ENCODE measurements at regions not wholly inside any gene's neighbourhood (a gene's known extent, or its start where the extent isn't known, plus 50 kb on each side); places are given as distances from the start of the nearest gene placed in this dataset.
"Not testable (repeated sequence)": the region's sequence is repeated elsewhere in the genome, so short reads cannot be mapped to it uniquely, and the experiment has no call there.

GRCh38 chr3:167001374-167001773 lies 378.7 kb downstream of the ZBBX start:
- no peak for DNase-seq

DNA sequence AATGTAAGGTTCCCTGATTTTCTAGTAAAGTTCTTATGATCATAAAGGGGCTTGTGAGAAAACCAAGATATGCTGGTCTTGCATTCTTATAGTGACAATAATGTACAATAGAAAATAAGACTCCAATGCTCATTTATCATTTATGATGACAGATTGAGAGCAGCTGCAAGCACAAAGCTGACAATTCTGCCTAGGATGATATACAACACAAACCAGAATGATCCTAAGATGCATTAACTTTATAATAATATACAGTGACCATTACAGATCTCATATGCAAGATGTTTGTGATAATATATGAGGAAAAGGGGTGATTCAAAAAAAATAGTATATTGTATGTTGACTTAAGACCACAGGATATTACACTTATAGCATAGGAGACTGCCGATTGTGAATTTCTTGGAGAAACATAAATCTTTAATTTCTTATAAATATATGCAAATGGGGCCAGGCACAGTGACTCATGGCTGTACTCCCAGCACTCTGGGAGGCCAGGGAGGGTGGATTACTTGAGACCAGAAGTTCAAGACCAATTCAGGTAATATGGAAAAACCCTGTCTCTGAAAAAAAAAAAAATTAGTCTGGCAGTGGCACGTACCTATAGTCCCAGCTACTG lies 387.0 kb downstream of the ZBBX start:
- DNase-seq = no peak

DNA sequence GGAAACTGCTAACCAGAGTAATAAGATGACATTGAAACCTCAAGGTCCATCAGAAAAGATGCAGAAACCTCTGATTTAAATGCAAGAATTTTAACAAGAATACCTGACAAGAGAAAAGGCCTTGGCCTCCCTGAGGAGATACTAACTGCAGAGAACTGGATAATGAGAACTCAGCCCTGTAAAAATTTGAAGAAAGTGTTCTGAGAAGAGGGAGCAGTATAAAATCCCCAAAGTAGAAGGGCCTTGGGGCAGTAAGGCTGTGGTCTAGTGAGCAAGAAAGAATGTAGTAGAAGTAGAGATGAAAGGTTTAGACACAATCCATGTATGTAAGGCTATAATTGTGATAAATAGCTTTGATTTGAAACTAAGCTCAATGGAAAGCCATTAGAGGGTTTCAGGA lies 394.1 kb downstream of the ZBBX start:
- no peak for DNase-seq

DNA sequence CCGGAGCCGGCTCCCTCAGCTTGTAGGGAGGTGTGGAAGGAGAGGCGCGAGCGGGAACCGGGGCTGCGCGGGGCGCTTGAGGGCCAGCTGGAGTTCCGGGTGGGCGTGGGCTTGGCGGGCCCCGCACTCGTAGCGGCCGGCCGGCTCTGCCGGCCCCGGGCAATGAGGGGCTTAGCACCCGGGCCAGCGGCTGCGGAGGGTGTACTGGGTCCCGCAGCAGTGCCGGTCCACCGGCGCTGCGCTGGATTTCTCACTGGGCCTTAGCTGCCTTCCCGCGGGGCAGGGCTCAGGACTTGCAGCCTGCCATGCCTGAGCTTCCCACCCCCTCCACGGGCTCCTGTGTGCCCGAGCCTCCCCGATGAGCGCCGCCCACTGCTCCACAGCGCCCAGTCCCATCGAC lies 404.3 kb downstream of the ZBBX start:
- DNase-seq = not testable (repeated sequence)

DNA sequence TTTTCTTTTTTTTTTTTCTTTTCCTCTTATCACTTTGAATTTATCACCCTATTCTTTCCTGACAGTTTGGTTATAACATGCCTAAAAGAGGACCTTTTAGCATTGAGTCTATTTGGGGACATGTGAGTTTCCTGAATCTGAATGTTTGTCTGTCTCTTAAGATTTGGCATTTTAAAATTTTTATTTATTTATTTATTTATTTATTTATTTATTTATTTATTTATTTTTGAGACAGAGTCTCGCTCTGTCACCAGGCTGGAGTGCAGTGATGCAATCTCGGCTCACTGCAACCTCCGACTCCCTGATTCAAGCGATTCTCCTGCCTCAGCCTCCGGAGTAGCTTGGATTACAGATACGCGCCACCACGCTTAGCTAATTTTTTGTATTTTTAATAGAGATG lies 412.4 kb downstream of the ZBBX start:
- not testable (repeated sequence) for DNase-seq

DNA sequence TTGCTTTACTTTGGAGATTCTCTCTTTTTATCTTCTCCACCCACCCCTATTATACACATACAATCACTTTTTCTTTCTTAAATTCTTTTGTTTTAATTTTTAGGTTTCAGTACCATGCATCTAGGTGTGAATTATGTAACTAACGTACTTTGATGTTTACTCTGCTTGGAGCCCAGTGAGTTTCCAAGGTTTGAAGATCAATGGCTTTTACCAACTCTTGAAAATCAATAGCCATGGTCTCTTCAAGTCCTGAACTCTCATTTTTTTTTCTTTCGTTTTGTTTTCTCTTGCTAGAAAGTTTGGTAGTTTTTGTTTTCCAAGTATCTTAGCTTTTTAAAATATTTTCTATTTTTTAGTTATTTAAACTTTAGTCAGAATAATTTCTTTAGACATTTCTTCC lies 417.2 kb downstream of the ZBBX start:
- no peak for DNase-seq

DNA sequence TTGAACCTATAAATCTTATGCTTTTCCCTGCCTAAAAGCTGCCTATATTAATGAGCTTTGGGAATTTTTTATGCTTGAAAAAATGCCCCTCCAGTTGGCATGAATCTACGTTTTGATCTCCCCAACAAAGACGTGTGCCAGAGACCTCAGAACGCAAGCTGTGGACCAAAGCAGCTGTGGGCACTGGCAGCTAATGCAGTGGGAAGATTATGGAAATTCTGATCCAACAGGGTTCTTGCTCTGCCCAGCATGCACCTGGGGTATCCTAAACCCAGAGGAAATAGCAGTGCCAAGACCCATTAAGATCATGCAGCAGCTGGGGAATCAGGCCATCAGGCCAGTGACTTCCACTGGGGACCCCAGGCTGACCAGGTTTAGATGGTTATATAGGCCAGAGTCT lies 423.0 kb downstream of the ZBBX start:
- no peak for DNase-seq

GRCh38 chr3:166955201-166955939 lies 424.7 kb downstream of the ZBBX start:
- DNase-seq = no peak

DNA sequence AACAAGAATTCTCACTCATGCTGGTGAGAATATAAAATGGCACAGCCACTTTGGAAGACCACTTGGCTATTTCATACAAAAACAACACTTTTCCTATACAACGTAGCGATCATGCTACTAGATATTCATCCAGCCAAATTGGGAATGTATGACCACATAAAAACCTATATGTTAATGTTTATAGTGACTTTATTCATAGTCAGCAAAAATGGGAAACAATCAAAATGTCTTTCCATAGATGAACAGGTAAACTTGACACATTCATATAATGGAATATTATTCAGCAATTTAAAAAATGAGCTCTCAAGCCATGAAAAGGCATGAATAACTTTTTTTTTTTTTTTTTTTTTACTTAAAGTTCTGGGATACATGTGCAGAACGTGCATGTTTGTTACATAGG lies 445.2 kb downstream of the ZBBX start:
- no peak for DNase-seq

- no peak for DNase-seq
These were observed 462.7 kb downstream of the ZBBX start for GRCh38 chr3:166917437-166917836.

DNA sequence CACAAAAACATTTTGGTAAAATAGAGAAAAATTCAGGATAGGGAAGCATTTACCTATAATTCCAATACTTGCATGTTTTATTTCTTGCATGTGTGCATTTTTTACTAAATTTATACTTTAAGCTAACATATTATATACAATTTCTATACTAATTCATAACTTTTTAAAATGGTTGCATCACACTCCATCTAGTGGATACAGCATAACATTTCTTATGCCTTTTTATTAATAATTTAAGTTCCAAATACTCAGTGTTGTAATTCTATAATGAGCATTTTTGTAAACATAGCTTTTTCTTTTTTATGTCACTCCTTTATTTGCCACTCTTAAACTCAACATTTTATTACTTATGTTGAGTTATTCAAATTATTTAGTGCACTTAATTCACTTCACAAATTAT lies 477.7 kb downstream of the ZBBX start:
- DNase-seq = no peak

DNA sequence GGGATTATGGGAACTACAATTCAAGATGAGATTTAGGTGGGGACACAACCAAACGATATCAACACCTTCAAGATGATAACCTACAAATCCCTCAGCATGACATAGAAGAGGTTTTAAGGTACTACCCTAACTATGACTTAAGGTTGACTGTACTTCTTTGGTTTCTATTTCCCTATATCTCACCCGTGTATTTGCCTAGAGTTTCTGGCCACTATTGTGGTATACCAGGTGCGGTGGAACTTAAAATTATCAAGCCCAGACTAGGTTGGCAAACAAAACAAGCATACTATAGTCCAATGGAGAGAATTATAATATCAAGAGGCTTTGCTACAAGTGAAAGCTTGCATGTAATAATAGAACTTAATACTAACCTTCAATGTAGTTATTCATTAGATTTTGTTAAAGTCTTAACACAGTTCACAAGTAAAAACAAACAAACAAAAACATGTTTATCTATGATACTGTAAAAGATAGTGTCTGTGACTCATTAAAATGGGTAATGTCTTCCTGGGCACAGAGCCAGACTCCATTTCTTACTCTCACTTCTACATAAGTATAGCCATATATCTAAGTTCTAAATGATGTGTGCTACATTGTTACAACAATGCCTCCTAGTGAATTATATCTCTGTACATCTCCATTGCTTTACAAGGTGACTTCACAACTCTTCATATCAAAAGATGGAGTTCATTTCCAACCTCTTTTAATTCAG lies 479.1 kb downstream of the ZBBX start:
- DNase-seq = no peak

- no peak for DNase-seq
These were observed 482.3 kb downstream of the ZBBX start for GRCh38 chr3:166897811-166898210.

DNA sequence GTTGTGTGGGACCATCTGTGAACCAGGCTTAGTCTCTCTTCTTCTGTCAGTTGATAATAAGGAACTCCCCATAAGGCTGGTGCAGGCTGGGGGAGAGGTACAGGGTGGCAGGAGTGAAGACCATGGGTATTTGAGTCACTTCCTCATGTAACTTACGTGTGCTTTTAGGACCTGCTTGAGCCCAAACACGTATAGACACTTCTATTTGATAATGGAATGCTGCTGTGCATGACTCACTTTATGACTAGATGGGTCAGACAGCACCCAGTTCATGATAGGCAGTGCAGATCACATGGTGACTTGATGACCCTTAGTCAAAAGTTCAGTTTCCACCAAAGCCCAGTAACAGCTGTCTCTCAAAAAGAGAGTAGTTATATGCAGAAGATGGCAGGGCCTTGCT lies 490.9 kb downstream of the ZBBX start:
- no peak for DNase-seq

- no peak for DNase-seq
These were observed 500.4 kb downstream of the ZBBX start for GRCh38 chr3:166879661-166880060.

- no peak for DNase-seq
These were observed 502.1 kb downstream of the ZBBX start for GRCh38 chr3:166877971-166878370.

DNA sequence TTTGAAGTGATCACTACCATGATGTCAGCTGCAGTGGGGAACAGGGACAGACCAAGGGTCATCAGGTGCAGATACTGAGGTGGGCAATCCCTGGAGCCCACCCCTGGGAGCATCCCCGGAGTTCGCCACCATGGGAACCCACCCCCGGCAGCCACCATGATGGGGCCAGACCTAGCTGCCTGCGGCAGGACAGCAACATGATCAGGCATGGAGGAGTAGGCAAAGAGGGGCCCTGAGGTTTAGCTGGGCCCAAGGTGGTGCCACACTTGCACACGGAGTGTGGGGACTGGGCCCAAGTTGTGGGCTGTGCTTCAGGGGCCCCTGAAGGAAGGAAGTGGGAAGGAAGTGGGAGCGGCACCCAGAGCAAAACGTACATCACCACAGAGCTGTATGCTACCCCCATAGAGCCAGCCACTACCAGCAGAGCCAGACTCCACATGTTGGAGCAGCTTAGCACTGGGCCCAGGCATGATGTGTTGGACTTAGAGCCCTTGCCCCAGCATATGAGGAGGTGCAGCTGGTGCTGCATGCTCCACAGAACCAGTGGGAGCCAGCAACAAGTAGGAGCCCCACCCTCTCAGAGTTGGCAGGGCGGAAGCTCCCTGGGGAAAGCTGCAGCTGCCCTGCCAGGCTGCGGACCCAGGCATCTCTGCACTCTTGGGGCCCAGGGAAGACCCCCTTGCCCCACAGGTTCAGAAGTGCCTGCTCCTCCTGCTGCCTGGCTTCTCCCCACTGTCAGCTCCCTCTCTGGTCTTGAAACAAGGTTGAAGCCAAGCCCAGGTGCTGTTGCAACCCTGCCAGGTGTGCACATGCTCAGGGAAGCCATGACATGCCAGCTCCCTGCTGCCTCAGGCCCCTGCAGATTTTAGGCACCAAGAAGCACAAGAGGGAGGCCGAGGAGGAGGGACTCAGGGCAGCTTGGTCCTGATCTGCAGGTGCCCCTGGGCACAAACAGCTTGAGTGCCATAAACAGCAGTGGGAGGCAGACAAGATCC lies 515.3 kb downstream of the ZBBX start:
- no peak for DNase-seq

- no peak for DNase-seq
These were observed 519.9 kb downstream of the ZBBX start for GRCh38 chr3:166860217-166860616.

DNA sequence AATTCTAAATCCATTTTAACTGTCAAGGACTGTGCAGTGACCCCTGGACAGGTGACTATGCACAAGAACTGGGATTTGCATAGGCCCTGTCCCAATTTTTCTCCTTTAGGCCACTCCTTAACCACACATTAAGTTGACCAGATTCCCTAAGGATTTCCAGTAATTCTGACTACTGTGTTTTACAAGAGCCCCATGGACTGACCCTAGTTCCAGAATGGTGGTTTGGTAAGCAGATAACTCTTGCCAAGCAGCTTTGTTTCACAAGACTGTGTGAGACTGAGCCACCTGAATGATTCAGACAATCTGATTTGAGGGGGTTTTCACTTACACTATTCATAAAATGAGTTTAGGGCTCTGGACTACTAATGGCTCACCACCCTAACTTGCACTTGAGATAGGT lies 535.8 kb downstream of the ZBBX start:
- no peak for DNase-seq

DNA sequence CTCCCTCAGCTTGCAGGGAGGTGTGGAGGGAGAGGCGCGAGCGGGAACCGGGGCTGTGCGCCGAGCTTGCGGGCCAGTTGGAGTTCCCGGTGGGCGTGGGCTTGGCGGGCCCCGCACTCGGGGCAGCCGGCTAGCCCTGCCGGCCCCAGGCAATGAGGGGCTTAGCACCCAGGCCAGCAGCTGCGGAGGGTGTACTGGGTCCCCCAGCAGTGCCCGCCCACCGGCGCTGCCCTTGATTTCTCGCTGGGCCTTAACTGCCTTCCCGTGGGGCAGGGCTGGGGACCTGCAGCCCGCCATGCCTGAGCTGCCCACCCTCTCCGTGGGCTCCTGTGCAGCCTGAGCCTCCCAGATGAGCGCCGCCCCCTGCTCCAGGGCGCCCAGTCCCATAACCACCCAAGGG lies 537.3 kb downstream of the ZBBX start:
- not testable (repeated sequence) for DNase-seq

GRCh38 chr3:166837535-166837934 lies 542.6 kb downstream of the ZBBX start:
- DNase-seq = no peak

DNA sequence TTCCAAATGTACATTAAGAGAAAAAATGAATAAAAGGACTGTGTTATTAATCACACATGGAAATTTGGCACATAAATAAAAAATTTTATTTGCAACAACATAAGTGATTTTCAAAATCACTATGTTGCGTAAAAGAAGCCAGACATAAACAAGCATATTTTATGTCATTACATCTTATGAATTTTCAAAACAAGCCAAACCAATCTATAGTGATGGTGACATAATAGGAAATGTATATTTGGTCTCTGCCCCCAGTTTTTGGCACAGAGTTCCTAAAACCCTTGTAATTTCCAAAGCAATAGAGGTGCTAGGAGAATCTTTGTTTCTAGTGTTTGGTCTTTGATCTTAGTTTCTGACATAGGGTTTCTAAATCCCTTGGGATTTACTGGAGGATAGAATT lies 543.3 kb downstream of the ZBBX start:
- no peak for DNase-seq
